ENCODE measurements at regions not wholly inside any gene's neighbourhood (a gene's known extent, or its start where the extent isn't known, plus 50 kb on each side); places are given as distances from the start of the nearest gene placed in this dataset.

- no peak for TF ChIP-seq CTCF (IDR thresholded peaks at IDR 0.05; ENCODE audit: insufficient read depth, low read depth, low read length, missing control alignments)
- DNase-seq (ENCODE audit: low read depth) = no peak
Measured at GRCh38 chr18:46414863-46415262, 242.2 kb downstream of the LOXHD1 start.

GRCh38 chr18:46415532-46416252, 241.3 kb downstream of the LOXHD1 start:
- no peak for TF ChIP-seq CTCF (IDR thresholded peaks at IDR 0.05; ENCODE audit: insufficient read depth, low read depth, low read length, missing control alignments)
- no peak for DNase-seq (ENCODE audit: low read depth)
- no peak overlapping the region for H3K4me3 ChIP-seq (ENCODE audit: low read length)

More at GRCh38 chr18:46414863-46415262, 242.2 kb downstream of the LOXHD1 start:
- H3K4me3 ChIP-seq (ENCODE audit: low read length) = no peak overlapping the region

- DNase-seq (ENCODE audit: low read depth) = no peak
- TF ChIP-seq CTCF (IDR thresholded peaks at IDR 0.05; ENCODE audit: insufficient read depth, low read depth, low read length, missing control alignments) = no peak
- no peak overlapping the region for H3K4me3 ChIP-seq (ENCODE audit: low read length)
Measured at GRCh38 chr18:46416706-46417638, 240.0 kb downstream of the LOXHD1 start.

- TF ChIP-seq CTCF (IDR thresholded peaks at IDR 0.05; ENCODE audit: insufficient read depth, low read depth, low read length, missing control alignments) = no peak
- DNase-seq (ENCODE audit: low read depth) = no peak
- H3K4me3 ChIP-seq (ENCODE audit: low read length) = no peak overlapping the region
Measured at GRCh38 chr18:46418663-46419260, 238.3 kb downstream of the LOXHD1 start.

GRCh38 chr18:46419391-46420141, 237.5 kb downstream of the LOXHD1 start:
- no peak for TF ChIP-seq CTCF (IDR thresholded peaks at IDR 0.05; ENCODE audit: insufficient read depth, low read depth, low read length, missing control alignments)
- DNase-seq (ENCODE audit: low read depth) = no peak
- no peak overlapping the region for H3K4me3 ChIP-seq (ENCODE audit: low read length)

- no peak overlapping the region for H3K4me3 ChIP-seq (ENCODE audit: low read length)
- DNase-seq (ENCODE audit: low read depth) = no peak
- no peak for TF ChIP-seq CTCF (IDR thresholded peaks at IDR 0.05; ENCODE audit: insufficient read depth, low read depth, low read length, missing control alignments)
Measured at GRCh38 chr18:46421973-46422551, 235.0 kb downstream of the LOXHD1 start.
